NCI-H1092 treated with DMSO at 0.1 percent for 48 hours (cell line): ENCODE measurements at regions not wholly inside any gene's neighbourhood (a gene's known extent, or its start where the extent isn't known, plus 50 kb on each side); places are given as distances from the start of the nearest gene placed in this dataset.
"Not testable (repeated sequence)": the region's sequence is repeated elsewhere in the genome, so short reads cannot be mapped to it uniquely, and the experiment has no call there.

ENCODE experiments used
- DNase-seq: peaks from one replicate; lab custom pipeline; 2025; lab: John Stamatoyannopoulos, UW

DNA sequence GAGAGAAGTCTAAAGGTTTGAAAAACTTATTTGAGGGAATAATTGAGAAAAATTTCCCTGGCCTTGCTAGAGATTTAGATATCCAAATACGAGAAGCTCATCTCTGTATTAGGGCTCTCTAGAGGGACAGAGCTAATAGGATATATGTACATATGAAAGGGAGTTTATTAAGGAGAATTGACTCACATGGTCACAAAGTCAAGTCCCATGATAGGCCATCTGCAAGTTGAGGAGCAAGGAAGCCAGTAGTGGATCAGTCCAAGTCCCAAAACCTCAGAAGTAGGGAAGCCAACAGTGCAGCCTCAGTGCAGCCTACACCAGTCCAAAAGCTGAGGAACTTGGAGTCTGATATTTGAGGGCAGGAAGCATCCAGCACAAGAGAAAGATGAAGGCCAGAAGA lies 126.7 kb downstream of the PJA2 start:
- DNase-seq = not testable (repeated sequence)

DNA sequence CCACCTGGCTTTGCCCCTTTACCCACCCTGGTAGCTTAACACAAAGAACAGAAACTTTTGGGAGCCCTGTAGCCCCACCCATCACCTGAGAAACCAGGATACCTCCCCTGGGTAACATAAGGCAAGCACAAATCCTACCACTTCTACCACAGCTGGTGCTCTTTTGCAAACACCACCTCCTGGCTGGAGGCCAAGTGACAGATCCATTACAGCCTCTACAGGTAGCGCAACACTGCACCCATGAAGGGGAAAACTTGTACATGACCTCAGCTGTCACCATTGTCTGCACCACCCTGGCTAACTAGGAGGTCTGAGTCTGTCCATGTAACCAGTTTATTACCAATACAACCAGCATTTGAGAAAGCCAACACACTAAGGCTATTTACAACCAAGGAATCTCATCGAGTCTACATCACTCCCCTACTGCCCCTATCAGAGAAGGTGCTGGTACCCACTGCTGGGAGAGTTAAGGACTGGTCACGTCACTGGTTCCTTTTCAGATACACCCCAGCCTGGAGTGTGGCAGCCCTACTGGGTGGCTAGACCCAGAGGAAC lies 128.6 kb downstream of the PJA2 start:
- peak; percentile 68 for DNase-seq

DNA sequence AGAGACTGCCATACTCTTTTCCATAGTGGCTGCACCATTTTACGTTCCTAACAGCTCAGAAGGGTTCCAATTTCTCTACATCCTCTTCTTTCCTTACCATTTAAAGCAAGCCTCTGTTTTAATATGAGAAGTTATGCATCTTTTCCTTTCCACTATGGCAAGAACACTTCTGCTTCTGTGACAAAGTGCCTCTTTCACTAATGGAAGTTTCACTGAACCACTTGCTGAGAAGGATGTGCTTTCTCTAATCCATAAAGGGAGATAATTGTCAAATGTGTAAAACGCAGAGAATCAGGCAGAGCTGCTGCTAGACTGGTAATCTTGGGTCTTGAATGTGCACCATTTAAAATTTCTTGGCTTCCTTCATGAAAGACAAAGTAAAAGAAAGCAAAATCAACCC lies 131.6 kb downstream of the PJA2 start:
- no peak for DNase-seq

DNA sequence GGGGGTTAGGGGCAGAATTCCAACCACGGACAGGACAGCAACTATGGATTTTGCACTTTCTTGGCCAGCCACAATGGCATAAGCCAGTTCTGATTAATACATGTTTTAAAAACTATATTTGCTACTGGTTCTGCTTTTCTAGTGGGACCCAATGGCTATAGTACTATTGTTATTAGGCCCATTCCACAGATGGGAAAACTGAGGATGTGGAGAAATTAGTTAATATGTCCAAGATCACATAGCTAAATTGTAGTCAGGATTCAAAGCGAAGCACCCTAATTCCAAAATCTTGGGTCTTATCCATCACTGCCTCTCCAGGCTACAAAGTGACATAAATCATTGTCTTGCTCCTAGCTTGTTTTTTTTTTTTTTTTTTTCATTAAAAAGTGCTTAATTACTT lies 133.9 kb downstream of the PJA2 start:
- no peak for DNase-seq

DNA sequence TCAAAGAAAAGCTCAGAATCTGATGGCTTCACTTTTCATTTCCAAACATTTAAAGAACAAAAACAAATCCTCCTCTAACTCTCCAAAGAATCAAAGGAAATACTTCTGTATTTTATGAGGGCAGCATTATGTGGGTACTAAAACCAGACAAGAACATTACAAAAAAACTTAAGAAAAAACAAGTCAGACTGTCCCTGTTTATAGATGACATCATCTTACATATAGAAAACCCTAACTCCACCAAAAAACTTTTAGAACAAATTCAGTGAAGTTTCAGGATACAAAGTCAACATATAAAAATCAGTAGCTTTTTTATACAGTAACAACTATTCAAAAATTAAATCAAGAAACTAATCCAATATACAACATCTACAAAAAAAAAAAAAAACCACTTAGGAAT lies 136.2 kb downstream of the PJA2 start:
- no peak for DNase-seq

DNA sequence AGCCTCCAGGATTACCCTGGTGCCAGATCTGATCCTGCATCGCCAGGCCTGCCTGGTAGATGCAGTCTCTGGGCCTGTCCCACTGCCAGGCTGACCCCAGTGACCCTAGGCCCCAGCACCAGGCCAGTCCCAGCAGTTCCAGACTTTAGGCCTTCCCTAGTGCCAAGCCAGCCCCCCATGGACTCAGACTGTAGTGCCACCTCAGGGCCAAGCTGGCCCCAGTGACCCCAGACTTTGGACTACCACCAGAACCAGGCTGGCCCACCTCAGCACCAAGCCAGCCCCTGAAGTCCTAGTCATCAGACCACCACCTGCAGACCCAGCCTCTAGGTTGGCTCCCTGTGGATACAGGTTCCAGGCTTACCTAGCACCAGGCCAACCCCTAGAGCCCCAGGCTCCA lies 142.5 kb downstream of the PJA2 start:
- DNase-seq = no peak

DNA sequence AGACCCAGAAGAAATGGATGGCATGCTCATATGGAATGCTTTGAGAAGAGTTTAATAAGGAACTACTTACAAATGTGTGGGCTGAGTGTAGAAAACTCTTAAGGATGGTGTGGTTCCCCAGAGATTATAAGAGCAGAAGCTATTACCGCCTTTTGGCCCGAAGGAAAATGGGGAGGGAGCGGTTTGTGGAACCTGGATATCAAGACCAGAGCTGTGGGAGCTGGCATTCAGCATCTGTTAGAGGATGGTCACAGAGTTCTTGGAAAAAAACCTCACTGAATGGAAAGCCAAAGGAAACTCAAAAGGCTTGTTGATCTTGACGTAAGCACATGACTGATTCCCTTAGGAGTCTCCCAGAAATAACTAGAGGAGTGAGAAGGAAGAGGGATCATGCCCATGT lies 151.0 kb downstream of the PJA2 start:
- no peak for DNase-seq

DNA sequence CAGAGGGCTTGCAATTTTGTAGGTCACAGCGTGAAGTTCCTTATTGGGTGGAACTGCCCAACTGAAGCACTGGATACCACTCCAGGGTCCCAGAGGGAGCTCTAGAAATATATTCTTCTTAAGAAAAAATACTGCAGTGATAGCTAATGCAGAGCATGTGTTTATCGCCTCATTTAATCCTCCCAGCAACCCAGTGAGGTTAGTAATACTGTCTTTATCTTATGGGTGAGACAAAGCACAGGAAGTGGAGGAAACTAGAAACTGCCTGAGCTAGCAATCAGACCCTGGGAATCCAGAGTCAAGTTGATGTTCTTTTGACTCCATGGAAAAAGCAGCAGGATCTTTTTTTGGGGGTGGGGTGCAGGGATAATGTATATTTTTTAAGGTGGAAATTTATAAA lies 153.3 kb downstream of the PJA2 start:
- DNase-seq = no peak

DNA sequence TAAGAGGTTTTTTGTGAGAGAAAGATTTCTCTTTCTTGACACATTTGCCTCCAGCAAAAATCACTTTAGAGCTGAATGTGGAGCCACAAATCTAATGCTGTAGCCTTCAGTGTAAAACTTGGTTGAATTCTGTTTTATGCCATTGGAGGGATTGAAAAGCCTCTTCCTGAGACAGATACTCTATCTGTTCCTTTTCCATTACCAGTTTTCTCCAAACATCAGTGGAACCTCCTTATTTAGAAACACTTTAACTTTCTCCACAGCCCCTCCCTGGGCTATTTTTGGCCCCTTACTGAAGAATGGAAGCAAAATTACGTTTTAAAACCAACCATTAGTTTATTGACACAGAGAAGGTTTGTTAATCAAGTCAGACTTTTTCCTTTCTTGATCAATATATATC lies 155.3 kb downstream of the PJA2 start:
- DNase-seq = no peak

DNA sequence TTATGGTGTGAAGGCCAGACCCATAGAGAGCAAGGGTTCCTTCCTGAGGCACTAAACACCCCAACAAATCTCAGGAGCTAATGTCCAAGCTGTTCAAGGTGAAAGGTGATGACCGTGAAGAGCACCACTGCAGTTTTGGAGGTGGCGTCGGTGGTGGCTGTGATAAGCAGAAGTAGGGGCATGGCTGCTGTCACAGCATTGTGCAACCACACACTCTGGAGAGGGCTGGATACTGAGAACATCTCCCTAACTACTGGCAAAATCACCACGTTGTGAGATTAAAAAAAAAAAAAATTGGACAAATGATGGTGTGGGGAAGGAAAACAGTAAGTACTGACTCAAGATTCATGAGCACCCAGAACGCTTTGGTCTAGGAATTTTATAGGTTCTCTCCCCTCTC lies 156.5 kb downstream of the PJA2 start:
- no peak for DNase-seq

DNA sequence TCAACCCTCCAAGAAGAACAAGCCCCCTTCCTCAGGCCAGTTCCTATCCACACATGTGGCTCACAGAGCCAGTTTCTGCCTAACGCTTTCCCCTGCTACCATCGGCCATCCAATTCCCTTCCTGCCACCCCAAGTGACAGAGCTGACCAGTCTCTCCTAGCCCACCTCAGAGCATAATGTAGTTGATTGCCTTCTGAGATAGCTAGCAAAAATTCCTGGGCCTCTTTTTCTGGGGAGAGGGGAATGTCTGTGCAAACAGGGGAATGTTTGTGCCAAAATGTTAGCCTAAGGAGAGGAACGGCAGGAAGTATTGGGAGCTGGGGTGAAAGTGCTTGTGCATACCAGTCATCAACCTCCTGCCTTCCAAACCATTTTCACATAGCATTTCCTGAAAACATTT lies 157.0 kb downstream of the PJA2 start:
- no peak for DNase-seq

DNA sequence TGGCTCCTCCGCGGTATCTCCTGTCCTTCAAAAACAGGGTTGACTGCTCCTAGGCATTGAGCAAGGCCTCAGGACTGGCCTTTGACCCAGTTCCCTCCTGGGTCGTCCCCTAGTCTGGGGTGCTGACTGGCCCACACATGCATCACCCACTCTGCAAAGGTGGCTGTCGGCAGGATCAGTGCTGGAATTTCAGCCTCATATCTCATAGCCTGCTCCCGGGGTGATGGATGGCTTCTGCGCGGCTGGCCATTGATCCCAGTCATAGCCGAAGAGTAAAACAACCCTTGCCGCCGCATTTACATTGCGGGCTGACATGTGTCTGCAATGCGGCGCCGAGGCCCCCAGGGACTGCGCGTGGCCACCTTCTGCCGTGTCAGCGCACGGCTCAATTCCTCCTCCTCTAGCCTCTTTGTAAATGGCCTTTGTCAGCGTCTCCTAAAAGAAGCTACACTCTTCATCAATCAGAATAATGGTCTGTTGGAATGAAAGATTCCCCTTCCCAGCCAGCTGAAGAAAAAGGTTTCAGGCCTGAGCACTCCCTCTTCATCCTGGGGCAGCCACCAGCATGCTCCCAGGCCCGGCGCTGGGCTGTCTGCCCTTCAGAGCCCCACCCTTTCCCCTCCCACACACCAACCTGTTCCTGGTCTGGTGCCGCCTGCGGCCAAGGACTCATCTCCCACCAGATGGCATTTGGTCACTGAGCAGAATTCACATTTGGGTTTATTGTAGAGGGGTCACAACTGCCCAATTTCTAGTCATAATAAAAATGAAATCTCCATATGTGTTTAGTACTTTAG lies 159.0 kb downstream of the PJA2 start:
- no peak for DNase-seq

DNA sequence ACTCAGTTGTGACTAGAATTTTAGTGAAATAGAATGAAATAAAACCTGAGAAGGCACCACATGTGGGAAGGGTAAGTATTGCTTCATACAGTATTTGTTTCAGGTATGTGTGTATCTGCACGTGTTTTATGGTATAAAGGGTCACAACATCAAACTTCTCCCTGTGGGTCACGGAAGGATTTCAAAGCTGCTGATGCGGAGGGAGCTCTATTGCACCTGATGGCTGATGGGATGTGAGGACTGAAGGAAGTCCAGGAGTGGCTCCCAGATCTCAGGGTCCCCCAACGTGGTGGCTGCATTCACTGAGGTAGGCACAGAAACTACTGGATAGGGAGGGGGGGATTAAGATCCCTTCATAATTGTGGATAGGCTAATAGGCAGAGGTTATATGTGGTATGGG lies 159.7 kb downstream of the PJA2 start:
- DNase-seq = no peak

DNA sequence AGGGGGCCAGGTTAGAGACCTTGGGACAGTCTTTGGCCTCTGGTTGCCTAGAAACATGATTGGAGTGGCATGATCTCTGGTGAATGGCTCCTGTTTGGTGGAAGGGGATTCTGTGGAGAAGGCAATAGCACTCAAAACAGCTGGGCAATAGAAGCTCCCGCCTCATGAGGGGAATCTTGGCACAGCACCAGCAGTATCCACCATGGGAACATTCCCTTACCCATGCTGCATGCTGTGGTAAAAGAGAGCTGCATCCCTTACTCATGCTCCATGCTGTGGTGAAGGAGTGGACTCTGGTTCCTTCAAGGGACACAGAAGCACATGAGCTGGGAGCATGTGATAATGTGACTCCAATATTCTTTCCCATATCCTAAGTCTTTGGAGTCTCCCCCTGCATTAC lies 160.6 kb downstream of the PJA2 start:
- DNase-seq = no peak

DNA sequence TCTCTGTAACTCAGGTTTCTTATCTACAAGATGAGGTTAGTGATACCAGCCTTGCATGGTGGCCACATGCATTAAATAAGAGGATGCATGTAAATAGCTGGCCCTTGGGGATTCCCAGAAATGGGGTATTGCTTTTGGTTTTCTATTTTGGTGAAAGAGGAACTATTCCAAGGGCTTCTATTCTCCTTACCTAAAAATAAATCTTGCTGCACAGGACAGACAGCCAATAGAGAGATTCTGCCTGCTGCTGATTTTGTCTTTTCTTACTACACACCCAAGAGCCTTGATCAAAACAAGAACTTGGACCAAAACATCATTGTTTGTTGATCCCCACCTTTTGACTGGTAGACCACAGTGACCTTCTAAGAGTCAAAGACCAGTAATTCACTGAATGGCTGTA lies 161.8 kb downstream of the PJA2 start:
- no peak for DNase-seq

DNA sequence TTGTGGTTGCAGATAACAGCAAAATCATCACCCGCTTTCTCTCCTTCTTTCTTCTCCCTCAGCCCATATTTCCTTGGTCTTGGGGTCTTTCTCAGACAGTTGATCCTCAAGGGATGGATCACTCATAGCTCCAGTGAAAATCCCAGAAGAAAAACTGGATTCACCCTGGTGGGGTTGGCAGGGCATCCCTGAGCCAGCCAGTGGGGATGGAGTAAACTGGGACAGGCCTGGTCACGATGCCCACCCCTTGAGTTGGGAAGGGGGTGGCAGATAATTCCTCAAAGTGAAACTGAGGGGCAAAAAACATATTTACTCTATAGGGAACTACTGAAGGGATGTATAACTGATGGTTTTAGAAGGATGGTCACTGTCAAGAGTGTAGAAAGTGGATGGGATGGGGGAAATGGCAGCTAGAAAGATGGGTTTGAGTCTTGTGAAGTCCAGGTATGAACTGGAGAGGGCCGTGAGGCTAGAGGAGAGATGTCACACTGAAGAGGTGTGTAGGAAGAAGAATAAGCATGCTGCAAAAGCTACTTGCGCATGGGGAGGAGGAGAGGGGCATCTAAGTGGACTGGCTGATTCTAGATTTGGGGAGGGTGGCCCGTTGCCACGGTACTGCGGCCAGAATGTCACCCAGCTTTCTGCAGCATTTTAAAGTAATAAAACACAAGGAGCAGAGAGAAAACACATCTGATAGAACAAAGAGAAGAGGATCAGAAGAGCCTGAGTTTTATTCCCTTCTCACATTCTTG lies 162.8 kb downstream of the PJA2 start:
- DNase-seq = no peak
